ENCODE measurements at regions not wholly inside any gene's neighbourhood (a gene's known extent, or its start where the extent isn't known, plus 50 kb on each side); places are given as distances from the start of the nearest gene placed in this dataset.
"Not testable (repeated sequence)": the region's sequence is repeated elsewhere in the genome, so short reads cannot be mapped to it uniquely, and the experiment has no call there.

DNA sequence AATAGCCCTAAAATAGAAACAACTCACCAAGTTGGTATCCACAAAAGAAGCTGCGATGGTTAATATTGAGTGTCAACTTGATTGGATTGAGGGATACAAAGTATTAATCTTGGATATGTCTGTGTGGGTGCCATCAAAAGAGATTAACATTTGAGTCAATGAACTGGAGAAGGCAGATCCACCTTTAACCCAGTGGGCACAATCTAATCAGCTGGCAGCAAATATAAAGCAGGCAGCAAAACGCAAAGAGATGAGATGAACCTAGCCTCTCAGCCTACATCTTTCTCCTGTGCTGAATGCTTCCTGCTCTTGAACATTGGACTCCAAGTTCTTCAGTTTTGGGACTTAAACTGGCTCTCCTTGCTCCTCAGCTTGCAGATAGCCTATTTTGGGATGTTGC, 277.6 kb upstream of the RAI14 start:
- CTCF ChIA-PET; H3K27ac ChIP-seq; DNase-seq (ENCODE audit: low spot score); POLR2A ChIA-PET (ENCODE audit: low non-redundant PET): not testable (repeated sequence)

DNA sequence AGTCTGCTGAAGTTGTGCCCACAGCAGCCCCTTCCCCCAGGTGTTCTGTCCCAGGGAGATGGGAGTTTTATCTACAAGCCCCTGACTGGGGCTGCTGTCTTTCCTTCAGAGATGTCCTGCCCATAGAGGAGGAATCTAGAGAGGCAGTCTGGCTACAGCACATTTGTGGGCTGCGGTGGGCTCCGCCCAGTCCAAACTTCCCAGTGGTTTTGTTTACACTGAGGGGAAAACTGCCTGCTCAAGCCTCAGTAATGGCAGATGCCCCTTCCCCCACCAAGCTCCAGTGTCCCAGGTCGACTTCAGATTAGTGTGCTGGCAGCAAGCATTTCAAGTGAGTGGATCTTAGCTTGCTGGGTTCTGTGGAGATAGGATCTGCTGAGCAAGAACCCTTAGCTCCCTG, 267.4 kb upstream of the RAI14 start:
- H3K27ac ChIP-seq; POLR2A ChIA-PET (ENCODE audit: low non-redundant PET); CTCF ChIA-PET; DNase-seq (ENCODE audit: low spot score): not testable (repeated sequence)

DNA sequence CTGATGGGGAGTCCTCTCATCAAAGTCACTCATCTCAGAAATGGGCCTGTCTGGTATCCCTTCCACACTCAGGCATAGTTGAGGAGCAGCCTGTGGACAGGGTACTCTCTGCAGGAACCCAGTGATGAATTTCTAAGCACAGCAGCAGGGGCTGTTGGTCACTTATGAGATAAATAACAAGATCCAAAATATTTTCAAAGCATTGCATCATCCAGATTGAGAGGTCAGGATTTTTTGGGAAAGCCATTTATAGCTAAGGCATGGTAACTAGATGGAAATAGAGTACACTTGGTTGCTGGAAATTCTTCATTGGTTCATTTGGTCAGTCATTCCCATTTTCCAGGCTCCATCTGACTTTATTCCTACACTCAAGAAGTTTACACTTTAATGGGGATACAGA, 246.8 kb upstream of the RAI14 start:
- ChIA-PET CTCF (interaction anchor here (1.0 kb wide), 1 partner anchor 31 kb away, joined by 3 read pairs; no protein-coding TSS in a partner anchor), POLR2A (ENCODE audit: low non-redundant PET) (no interaction called here)
- no peak for DNase-seq (ENCODE audit: low spot score)
- H3K27ac ChIP-seq = no peak overlapping the region
- TF ChIP-seq, protein P1, sequence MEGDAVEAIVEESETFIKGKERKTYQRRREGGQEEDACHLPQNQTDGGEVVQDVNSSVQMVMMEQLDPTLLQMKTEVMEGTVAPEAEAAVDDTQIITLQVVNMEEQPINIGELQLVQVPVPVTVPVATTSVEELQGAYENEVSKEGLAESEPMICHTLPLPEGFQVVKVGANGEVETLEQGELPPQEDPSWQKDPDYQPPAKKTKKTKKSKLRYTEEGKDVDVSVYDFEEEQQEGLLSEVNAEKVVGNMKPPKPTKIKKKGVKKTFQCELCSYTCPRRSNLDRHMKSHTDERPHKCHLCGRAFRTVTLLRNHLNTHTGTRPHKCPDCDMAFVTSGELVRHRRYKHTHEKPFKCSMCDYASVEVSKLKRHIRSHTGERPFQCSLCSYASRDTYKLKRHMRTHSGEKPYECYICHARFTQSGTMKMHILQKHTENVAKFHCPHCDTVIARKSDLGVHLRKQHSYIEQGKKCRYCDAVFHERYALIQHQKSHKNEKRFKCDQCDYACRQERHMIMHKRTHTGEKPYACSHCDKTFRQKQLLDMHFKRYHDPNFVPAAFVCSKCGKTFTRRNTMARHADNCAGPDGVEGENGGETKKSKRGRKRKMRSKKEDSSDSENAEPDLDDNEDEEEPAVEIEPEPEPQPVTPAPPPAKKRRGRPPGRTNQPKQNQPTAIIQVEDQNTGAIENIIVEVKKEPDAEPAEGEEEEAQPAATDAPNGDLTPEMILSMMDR (conservative IDR thresholded peaks at IDR 0.05; ENCODE audit: low read depth) = no peak

DNA sequence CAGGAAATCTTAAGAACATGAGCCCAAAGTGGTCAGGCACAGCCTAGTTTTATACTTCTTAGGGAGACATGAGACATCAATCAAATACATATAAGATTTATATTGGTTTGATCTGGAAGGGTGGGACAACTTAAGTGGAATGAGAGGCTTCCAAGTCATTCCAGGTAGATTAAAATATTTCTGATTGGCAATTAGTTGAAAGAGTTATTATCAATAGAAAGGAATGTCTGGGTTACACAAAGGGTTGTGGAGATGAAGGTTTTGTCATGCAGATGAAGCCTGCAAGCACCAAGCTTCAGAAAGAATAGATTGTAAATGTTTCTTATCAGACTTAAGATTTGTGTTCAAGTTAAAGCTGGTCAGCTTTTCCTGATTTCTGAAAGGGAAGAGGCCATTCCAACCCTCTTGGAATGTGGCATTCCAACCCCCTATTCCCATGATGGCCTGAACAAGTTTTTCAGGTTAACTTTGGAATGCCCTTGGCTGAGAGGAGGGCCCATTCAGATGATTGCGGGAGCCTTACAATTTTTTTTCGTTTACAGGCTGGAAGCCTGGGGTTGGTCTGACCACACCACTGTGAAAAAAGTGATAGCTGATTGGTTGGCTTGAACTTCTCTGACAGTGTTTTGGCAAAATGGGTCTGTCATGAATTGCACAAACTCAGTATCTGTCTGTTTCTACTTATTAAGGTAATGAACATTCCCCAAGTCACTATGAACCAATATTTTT, 245.6 kb upstream of the RAI14 start:
- DNase-seq (ENCODE audit: low spot score) = no peak
- TF ChIP-seq, protein P1 (conservative IDR thresholded peaks at IDR 0.05; ENCODE audit: low read depth) = no peak
- POLR2A ChIA-PET (ENCODE audit: low non-redundant PET) = no interaction called here
- CTCF ChIA-PET = interaction anchor here (1.0 kb wide), 1 partner anchor 30 kb away, joined by 3 read pairs; no protein-coding TSS in a partner anchor
- no peak overlapping the region for H3K27ac ChIP-seq

GRCh38 chr5:34411470-34412346, 244.4 kb upstream of the RAI14 start:
- CTCF ChIA-PET = no interaction called here
- POLR2A ChIA-PET (ENCODE audit: low non-redundant PET) = no interaction called here
- H3K27ac ChIP-seq = no peak overlapping the region
- TF ChIP-seq, protein P1 (conservative IDR thresholded peaks at IDR 0.05; ENCODE audit: low read depth) = no peak
- DNase-seq (ENCODE audit: low spot score) = no peak

DNA sequence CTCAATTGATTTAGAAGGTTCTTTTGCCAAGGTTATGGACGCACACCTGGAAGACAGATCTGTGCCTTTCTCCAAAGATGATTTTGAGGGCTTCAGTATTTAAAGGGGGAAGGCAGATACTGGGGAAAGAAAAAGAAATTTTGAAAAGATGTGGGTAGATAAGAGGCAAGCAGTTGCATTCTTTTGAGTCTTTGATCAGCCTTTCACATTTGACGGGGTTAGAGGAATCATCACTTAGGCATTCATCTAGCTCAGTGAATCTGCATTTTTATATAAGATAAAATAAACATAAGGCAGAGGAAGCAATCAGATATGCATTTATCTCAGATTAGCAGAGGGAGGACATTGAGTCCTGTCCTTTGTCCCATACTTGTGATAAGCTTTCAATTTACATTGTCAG, 243.4 kb upstream of the RAI14 start:
- H3K27ac ChIP-seq = no peak overlapping the region
- POLR2A ChIA-PET (ENCODE audit: low non-redundant PET) = no interaction called here
- TF ChIP-seq, protein P1 (conservative IDR thresholded peaks at IDR 0.05; ENCODE audit: low read depth) = no peak
- CTCF ChIA-PET = no interaction called here
- no peak for DNase-seq (ENCODE audit: low spot score)

DNA sequence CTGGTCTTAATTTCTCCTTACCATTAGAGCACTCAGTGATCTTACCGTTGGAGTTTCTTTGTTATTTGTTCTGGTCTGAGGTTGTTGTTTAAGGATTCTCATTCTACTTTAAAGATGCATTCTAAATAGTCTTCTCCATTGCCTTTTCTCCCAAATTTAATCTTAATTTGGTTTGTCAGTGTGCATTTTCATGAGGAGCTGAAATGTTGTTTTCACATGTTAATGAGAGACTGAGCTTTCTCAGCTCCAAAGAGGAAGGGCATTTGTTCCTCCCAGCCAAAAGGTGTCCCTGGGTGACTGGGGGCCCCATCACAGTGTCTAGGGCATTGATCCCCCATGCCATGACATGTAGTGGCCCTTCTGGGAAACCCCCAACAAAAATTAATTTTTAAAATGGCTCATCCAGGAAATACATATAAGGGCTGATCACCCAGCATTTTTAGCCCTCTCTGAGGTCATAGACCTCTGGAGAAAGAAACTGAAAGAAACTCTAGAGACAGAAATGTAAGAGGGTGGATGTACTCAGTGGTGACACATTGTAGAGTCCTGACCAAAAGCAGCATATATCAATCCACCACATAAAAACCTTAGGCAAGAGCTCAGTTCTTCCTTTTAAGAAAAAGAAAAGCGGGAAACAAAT, 240.4 kb upstream of the RAI14 start:
- ChIA-PET POLR2A (ENCODE audit: low non-redundant PET) (no interaction called here), CTCF (no interaction called here)
- no peak overlapping the region for H3K27ac ChIP-seq

More for the DNA sequence above, 240.4 kb upstream of the RAI14 start:
- TF ChIP-seq, protein P1 (conservative IDR thresholded peaks at IDR 0.05; ENCODE audit: low read depth) = no peak
- DNase-seq (ENCODE audit: low spot score) = no peak

All from RWPE1 (cell line).